Activated CD4-positive, alpha-beta T cell treated with anti-CD3 and anti-CD28 coated beads, Interleukin-10, Interleukin-2, amounts not matched to agents 100 ng/mL and 50 ng/mL, durations not matched to agents 16 hours and 8 hours (primary cell): ENCODE measurements at regions not wholly inside any gene's neighbourhood (a gene's known extent, or its start where the extent isn't known, plus 50 kb on each side); places are given as distances from the start of the nearest gene placed in this dataset.
"Not testable (repeated sequence)": the region's sequence is repeated elsewhere in the genome, so short reads cannot be mapped to it uniquely, and the experiment has no call there.

Experiments
- DNase-seq: peaks from one replicate; pipeline ENCODE4 v3.0.0-alpha.2; 2020

DNA sequence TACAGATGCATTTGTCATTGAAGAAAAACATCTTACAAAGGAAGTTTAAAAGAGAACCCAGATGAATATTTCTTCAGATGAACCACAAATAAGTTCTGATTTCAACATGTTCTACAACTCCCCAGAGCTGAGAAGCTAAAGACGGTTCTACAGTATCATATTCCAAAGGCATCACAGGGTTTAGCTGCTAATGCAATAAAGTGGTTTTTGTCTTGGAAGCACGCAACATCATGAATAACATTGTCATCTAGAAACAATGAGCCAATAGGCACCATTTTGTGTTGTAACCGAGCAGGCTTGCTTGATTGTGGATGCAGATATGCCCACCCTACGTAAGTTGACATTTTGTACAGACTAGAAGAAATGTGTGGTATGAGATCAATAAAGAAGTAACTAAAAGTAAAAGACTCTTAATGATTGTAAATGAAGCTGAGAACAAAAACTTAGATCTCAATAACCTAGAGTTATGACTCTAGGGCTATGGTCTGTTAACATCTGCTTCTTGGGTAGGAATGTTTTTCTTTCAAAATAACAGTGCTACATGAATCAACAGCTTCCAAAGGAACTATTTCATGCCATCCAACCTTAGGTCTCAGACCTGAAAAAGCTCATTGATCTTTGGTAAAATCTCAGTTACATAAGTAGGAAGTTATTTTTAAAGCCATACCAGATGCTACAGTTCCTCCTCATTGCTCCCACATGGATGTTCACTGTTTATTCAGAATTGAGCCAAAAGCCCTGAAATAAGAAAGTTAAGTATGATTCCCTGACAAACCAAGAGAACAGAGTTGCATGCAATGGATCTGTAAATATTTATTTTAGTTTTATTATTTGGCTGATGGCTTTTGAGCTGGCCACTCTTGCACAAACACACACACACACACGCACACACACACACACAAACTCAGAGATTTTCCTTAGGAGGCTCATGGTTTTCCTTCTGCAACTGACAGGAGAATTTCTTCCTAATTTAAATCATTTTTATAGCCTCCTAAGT, 118.7 kb upstream of the SLCO6A1 start:
- no peak for DNase-seq

- DNase-seq: no peak
Observed at GRCh38 chr5:102622262-102622661, 123.5 kb upstream of the SLCO6A1 start.

DNA sequence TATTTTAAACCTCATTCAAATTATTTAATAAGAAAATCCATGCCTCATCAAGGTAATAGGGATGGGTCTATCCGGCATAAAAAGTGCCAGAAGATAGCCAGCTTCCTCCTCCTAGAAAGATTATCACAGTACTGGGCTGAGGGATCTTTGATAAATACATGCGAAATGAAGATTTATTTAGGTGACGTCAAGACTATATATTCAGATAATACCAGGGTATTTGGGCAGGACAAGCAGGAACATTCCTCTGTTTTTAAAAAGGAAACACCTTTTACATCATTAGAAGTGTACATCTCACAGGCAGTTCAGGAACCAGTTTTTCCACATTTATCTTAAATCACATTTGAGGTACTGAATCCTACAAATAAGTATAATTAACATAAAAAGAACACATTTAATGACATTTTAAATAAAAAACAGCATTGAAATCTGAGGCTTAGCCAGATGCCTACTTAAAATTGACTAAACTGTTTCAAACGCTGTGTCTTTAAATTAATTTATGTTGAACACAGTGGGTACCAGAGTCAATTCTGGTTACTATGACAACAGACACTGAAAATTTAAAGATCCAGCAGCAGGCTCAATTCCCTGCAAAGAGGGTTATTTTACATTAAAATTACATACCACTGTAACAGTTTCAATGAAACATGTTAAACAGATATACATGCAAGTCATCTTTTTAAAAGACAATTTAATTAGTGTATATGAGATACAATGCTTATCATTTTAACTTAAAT, 124.7 kb upstream of the SLCO6A1 start:
- no peak for DNase-seq

DNA sequence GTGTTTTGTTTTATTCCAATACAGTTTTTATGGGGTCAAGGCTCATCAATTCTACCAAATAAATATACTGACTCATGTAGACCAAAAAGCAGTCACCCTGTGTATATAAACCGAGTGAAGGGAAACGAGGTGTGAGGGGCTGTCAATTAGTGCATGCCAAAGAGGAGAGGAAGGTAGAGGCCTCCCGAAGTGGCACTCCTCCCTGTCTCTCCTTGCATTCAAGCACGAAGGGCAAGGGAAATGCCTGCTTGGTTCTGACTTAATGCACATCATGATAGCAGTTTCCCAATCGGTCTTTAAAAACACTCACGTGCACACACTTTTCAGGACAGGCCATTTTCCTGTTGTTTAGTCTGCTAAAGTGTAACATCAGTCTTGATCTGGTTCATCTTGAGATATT, 125.6 kb upstream of the SLCO6A1 start:
- no peak for DNase-seq

GRCh38 chr5:102625468-102625867, 126.7 kb upstream of the SLCO6A1 start:
- no peak for DNase-seq

GRCh38 chr5:102625928-102626327, 127.1 kb upstream of the SLCO6A1 start:
- no peak for DNase-seq

- DNase-seq: no peak
Observed at GRCh38 chr5:102627315-102627714, 127.8 kb upstream of the PAM start.

GRCh38 chr5:102628441-102629175, 126.5 kb upstream of the PAM start:
- DNase-seq: no peak

DNA sequence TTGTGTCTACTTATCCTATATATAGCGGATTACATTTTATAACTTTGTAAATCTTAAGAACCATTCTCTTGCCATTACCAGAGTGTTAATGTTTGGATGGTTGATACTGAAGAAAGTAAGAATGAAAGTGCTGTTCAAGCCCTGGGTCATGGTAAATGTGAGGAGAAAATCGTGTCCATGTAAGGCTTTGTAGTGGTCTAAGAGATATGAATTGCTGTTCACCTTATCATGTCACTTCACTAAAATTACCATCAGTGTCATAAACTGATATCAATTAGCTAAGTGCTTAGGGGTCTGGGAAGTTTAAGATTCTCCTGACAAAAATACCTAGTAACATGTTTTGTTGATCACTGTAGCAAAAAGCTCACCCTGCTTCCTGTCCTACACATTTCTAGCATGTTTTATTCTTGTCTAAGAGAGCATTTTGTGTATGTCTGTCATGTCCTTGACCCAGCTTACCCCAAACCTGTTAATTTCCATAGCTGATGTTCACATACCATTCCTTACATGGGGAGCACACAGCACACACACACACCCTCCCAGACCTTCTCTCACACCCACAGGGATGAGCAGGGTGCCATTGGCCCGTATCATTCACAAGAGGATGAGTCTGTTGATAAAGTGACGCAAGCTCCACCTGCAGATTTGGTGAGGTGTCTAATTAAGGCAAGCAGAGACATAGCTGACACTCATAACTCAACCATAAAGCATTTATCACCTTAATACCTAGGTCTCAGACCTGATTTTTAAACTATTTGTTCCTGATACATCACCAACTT, 125.1 kb upstream of the PAM start:
- DNase-seq: no peak

- DNase-seq: not testable (repeated sequence)
Observed at GRCh38 chr5:102635399-102635798, 119.7 kb upstream of the PAM start.

DNA sequence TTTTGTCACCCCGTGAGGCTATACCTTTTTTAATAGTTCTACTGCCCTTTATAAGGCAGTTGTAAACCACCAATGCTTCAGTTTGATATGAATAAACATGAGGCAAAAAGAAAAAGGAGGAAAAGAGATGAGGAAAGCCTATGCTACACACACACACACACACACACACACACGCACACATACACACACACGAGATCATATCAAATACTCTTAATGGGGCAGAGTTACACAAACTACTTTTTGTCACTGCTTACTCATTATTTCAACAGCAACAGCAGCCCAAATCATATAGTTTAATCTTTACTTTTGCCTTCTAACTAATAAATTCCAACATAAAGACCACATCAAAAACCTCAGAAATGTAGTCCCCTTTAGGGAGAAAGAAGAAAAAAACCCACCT, 116.8 kb upstream of the PAM start:
- DNase-seq: no peak

DNA sequence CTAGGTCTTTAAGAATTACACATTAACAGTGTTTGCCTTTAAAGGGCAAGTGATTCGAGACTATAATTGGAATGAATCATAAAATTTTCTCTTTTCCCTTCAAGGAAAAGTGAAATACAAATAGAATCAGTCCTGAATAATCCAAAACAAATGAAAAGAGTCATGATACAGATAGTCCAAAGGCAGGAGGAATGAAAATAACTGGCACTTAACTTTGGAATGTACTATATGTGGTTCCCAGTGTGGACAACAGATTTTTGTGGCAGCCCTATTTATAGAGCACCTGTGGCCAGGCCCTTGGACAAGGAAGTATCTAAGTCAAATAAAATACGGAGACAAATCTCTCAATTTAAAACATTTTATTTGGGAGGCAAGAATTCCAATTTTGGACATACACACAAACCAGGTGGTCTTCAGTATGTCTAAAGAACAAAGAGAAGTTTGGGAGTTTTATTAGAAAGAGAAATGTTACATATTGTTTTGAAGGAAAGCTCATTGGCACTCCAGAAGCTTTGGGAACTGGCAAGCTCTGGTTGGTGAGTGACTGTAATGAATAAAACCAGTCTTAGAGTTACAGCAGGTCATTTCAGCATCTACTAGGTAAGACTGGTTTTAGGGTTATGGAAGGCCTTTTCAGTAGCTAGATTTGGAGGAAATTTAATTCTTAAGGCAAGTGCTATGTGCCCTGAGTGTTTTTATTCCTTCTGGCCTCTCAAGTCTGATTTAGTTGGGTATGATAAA, 116.0 kb upstream of the PAM start:
- no peak for DNase-seq

DNA sequence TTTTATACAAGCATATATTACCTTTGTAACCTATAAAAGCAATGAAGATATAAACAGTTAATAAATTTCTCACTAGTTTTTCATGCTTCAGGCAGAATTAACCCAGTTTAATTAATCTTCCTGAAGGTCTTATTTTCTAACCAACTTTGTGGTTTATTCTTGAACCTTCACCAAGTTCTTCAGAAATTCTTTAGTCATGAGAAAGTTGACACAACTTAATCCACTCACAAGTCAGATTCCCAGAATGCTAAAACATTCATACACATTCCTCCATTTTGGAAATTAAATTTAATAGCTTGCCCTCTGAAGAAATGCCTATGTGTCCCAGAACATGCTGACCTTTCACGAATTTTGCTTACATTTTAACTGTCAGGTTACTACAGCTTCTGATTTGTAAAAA, 105.4 kb upstream of the PAM start:
- DNase-seq: no peak

DNA sequence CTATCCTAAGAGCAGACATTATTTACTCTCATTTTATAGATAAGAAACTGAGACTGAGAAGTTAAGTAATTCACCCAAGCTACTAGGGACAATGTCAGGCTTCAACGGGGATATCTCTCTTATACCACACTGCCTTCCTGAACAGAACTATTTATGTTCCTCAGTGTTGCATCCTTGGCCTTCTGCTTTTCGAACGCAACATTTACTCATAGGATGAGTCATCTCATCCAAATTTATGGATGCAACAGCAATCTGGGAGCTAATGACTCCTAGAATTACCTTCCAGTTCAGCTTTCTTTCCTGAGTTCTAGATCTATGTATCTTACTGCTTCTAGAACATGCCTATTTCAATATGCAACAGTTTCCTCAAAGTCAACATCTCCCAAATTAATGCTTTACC, 103.6 kb upstream of the PAM start:
- no peak for DNase-seq

- no peak for DNase-seq
Observed at GRCh38 chr5:102654559-102655349, 100.4 kb upstream of the PAM start.

DNA sequence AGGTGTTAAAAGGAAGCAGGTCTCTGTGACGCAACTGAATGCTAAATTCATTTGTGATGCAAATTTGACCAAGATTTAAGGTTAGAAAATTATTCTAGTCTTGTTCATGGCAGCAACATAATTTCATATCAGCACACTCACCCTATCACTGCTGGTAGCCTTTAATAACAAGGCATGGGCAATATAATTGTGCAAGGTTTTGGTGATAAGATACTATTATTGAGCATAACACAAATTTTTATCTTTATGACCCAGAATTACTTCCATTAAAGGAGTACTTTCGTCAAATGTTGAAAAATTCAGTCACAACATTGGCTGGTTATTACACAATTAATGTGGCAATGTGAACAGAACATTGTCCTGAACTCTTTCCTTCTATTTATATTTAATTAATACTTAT, 96.0 kb upstream of the PAM start:
- DNase-seq: no peak

DNA sequence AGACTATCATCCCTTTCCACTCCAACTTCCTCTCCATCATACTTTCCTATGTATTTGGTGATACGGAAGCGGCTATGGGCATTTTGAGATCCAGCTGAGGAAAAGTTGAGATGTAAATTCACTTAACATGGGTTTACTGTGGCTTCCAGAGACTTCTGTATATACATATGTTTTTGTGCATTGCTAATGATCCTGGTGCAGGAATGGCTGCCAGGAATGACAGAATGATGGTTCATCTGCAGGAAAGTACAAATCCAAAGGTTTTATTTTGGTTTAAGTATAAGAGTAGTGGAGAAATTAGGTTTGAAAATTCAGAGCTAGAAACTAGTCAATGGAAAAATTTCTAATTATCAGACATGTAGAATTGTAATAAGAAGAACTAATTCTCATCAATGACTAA, 95.0 kb upstream of the PAM start:
- no peak for DNase-seq

DNA sequence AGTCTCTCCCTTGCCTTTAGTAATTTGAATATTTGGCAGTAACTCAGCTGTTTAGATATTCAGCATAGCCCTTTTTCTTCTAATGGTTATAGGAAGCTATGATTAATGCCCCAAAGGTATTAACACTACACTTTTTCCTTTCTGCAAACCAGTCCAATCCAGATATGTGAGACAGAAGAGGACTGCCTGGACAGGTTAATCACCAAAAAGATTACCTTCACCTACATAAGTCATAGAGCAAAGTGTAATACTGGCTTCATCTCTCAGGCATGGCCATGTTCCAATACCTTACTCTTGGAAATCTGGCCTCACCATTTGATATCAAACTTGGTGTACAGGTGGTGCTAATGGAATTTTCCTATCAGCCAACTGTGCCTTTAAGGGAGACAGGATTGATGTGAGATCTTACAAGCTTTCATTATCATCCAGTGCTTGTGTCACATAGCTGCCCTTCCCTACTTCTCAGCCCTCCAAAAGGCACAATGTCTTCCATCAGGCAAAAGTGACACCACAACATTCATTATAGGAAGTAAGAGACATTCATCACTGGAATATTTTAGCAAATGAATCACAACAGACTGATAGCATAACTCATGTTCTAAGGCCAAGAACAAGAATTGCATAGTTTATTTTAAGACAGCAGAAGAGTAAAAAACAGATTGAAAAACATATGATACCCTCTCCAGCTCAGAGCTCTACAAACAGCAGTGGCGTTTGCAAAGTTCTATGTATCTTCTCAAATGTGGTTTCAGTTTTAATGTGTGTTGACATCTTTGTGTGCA, 91.2 kb upstream of the PAM start:
- no peak for DNase-seq

DNA sequence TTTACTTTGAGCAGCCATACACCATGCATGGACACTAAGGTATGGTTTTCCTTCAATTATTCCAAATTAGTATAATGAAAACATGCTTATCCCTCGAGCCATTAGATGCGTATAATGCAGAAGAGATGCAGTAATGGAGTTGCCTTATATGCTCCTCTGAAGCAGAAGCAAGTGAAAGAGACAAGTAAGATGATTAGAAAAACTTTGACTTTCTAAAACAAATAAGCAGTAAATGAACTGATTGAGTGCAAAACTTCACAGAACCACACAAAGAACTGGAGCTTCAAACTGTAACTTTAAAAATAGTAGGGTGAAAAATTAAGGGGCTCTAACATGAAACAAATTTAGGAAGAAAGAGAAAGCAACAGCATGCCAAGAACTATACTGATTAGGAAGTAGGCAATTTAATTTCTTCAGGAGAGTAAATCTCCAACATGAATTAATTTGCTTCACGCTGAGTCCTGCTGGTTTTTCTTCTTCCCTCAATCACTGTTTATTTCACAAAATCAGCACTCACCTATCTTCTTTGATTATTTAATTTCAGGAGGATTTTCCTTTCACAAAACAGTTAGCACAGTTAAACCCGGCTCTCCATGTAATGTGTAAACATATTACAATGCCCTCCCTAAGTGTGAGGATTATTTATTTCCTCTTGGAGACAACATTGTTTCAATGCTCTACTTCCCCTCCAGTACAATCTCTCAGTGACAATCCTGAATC, 90.3 kb upstream of the PAM start:
- no peak for DNase-seq
